Sigmoid colon (tissue), 4 donors: ENCODE measurements at regions not wholly inside any gene's neighbourhood (a gene's known extent, or its start where the extent isn't known, plus 50 kb on each side); places are given as distances from the start of the nearest gene placed in this dataset.

ENCODE experiments used
- EP300 ChIP-seq, 4 donors: sonication (generic); formaldehyde crosslinking; IDR thresholded peaks; one replicate each; pipeline ENCODE4 v1.6.1; 2017; ENCODE audit warnings: antibody characterized with exemption in 4 of 4
- POLR2A ChIP-seq, 2 donors: fragments of 450-650 bp; IDR thresholded peaks; one replicate each; pipeline ENCODE4 v1.6.1; 2016; ENCODE audit warnings: antibody characterized with exemption in 2 of 2, mild to moderate bottlenecking in 2 of 2, moderate library complexity in 2 of 2
- TF ChIP-seq, protein P1 (sequence below), 4 experiments: fragments of 450-650 bp in 3 of 4; fragments of 200-600 bp in 1 of 4; IDR thresholded peaks; one replicate each; pipeline ENCODE4 v1.5.1; 2016 to 2019; ENCODE audit warnings: antibody characterized with exemption in 4 of 4, mild to moderate bottlenecking in 3 of 4, moderate library complexity in 2 of 4

DNA sequence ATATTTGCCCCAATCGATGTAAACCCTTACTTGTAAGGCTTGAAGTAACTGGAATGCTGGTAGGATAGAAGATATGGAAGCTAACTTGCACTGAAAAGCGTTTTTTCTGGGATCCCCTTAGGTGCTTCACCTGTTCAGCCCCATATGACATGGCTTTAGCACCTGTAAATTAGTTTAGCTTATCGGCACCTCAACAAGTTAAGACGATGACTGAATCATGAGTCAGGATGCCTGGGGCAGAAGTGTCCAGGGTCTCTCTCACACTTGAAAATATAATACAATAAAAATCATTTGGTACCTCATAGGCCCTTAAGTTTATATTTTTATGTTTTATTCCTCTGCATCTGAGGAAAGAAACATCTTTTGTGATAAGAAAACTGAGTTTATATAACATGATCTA is 409.2 kb upstream of the LRRC4C start:
- TF ChIP-seq, protein P1, sequence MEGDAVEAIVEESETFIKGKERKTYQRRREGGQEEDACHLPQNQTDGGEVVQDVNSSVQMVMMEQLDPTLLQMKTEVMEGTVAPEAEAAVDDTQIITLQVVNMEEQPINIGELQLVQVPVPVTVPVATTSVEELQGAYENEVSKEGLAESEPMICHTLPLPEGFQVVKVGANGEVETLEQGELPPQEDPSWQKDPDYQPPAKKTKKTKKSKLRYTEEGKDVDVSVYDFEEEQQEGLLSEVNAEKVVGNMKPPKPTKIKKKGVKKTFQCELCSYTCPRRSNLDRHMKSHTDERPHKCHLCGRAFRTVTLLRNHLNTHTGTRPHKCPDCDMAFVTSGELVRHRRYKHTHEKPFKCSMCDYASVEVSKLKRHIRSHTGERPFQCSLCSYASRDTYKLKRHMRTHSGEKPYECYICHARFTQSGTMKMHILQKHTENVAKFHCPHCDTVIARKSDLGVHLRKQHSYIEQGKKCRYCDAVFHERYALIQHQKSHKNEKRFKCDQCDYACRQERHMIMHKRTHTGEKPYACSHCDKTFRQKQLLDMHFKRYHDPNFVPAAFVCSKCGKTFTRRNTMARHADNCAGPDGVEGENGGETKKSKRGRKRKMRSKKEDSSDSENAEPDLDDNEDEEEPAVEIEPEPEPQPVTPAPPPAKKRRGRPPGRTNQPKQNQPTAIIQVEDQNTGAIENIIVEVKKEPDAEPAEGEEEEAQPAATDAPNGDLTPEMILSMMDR (IDR thresholded peaks at IDR 0.05) = no peak
- no peak for TF ChIP-seq EP300 (IDR thresholded peaks at IDR 0.05)
- TF ChIP-seq POLR2A (IDR thresholded peaks at IDR 0.05) = no peak
